Posterior vena cava (tissue), 2 donors: ENCODE measurements at regions not wholly inside any gene's neighbourhood (a gene's known extent, or its start where the extent isn't known, plus 50 kb on each side); places are given as distances from the start of the nearest gene placed in this dataset.

ENCODE experiments used
- DNase-seq: peaks from one replicate; pipeline ENCODE4 v3.0.0-alpha.2; 2020; ENCODE audit warnings: low spot score
- intact Hi-C, 2 donors: fragments of 100-400 bp; cut with DNase I; formaldehyde crosslinking; loops; one replicate each; pipeline versions ENCODE4 v1.14.1 to v1.14.2; 2022 to 2023
- donor health status: DM: yes; HTN: yes; CAD: no.
- donor health status: DM: yes; HTN: yes; CAD: no.

GRCh38 chr10:129343141-129343540, 123.9 kb upstream of the MGMT start:
- DNase-seq = no peak
- intact Hi-C loops = no loop called here

- no peak for DNase-seq
- intact Hi-C loops = no loop called here
Measured at GRCh38 chr10:129344103-129344502, 122.9 kb upstream of the MGMT start.

- DNase-seq = no peak
- intact Hi-C loops = no loop called here
Measured at GRCh38 chr10:129344731-129345355, 122.2 kb upstream of the MGMT start.

DNA sequence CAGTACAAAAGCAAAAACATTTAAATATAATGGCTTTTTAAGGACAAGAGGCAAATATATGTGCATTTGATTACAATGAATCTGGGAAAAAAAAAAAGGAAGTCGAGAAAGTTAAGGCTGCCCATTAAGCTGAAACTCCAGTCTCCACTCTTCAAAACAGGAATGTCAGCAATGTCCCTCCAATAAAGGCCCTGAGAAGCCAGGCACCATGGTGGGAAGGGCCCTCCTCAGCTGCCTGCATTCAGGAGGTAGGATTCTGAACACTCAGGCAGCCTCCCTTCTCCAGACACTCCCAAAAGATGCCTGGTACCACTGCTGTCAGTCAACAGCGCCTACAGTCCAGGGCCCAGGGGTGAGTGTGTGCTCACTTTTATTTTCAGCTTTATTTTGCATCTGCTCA, 121.3 kb upstream of the MGMT start:
- intact Hi-C loops = no loop called here

DNA sequence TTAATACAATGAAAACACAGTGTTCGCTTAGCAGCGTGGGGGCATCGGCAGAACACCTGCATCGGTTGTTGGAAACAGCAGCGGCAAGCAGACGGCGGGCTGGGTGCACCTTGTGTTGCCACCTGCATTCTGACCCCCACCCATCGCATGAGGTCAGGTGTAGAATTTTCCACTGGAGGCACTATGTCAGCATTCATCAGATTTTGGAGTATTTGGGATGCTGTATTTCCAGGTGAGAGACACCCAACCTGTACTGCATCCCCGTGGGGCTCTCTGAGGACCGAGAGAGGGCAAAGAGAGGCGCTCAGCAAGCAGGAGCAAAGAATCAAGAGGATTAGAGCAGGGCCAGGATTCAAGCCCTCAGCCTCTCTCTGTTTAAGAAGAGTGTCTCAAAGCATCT, 116.4 kb upstream of the MGMT start:
- intact Hi-C loops = loop anchor here in 1 of 2 donors (2.0 to 10.0 kb wide), 2 partner anchors 76 to 1634 kb away; no protein-coding TSS in a partner anchor

More for the DNA sequence above, 121.3 kb upstream of the MGMT start:
- no peak for DNase-seq

GRCh38 chr10:129353101-129353500, 113.9 kb upstream of the MGMT start:
- intact Hi-C loops = loop anchor here in 1 of 2 donors (10.0 kb wide), 1 partner anchor 1632 kb away; no protein-coding TSS in a partner anchor
- no peak for DNase-seq

More for the DNA sequence above, 116.4 kb upstream of the MGMT start:
- DNase-seq = no peak

GRCh38 chr10:129360046-129360445, 107.0 kb upstream of the MGMT start:
- intact Hi-C loops = no loop called here
- no peak for DNase-seq

- intact Hi-C loops = no loop called here
- no peak for DNase-seq
Measured at GRCh38 chr10:129361676-129362376, 105.2 kb upstream of the MGMT start.

DNA sequence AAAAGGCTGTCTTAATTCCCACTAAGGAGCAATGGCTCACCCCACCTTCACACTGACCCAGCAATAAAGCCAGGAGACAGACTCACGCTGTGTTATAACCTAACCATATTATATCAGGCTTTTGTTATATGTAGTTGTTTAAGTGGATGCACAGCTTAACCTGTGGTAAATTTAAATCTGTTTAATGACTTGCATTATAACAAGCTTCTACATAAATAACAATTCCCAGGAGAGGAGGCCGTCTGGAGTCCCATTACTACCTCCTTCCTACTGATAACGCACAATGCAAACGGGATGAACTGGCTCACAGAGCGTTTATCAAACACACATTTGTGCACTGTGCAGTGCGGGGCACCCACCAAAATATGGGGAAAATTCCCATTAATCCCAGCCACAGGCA, 102.1 kb upstream of the MGMT start:
- intact Hi-C loops = no loop called here
- no peak for DNase-seq

DNA sequence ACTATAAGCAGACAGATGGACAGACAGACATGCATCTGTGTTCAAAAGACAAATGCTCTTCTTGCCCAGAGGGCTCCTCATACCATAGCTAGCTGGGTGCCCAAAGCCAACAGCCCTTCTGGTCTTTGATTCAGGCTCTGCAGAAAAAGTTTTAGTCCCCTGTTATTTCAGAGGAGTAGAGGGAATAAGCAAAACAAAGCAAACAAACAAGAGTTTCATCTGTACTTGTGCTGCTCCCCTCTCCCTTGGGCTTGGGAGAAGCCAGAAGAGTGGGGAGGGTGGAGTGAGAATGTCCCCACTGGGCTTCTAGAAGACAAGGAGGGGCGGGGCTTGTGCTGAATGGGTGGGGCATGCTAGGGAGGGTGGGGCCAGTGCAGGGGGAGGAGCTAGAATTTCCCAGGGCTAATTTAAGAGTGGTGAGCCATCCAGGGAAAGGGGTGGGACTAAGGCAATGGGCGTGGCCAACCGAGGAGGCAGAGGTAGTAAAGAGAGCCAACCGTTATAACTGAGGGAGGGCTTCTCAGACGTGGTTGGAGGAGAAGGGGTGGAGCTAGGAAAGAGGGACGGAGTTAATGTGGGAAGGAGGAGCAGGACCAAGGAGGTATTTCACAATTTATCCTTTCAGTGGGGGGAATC, 101.2 kb upstream of the MGMT start:
- DNase-seq = no peak
- intact Hi-C loops = no loop called here

DNA sequence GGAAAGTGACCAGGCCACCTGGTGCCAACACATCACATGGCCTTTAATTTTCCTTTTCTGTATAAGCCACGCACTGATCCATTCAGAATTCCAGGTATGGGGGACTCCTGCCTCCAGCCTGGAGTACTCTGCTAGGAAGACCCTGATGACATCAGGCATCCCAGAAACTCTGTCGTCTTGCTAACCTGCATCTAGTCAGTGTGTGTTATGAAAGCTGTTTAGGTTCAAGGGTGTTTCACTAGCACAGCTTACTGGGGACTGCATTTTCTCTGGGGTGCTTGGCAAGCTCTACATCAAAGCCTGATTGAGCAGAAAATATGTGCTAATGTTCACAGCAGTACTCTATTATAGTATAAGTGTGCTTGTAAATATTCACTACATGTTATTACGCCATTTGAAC, 100.6 kb upstream of the MGMT start:
- no peak for DNase-seq
- intact Hi-C loops = no loop called here

- intact Hi-C loops = no loop called here
- DNase-seq = no peak
Measured at GRCh38 chr10:129369566-129369965, 97.5 kb upstream of the MGMT start.

GRCh38 chr10:129371541-129371940, 95.5 kb upstream of the MGMT start:
- intact Hi-C loops = no loop called here
- DNase-seq = no peak

GRCh38 chr10:129372172-129372571, 94.9 kb upstream of the MGMT start:
- no peak for DNase-seq
- intact Hi-C loops = no loop called here

DNA sequence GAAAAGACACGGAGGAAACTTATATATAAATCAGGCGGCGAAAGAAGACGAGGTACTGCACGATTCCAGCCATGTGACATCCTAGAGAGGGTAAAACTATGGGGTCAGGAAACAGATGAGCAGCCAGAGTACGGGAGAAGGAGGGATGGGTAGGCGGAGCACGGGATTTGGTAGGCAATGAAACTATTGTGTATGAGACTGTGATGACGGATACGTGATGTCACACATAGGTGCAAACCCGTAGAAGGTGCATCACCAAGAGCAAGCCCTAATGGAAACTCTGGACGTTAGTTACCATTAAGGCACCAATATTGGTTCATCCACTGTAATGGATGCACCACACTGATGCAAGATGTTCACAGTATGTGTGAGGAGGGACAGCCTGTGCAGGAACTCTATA, 93.8 kb upstream of the MGMT start:
- DNase-seq = no peak
- intact Hi-C loops = no loop called here

GRCh38 chr10:129373718-129374117, 93.3 kb upstream of the MGMT start:
- intact Hi-C loops = no loop called here
- DNase-seq = no peak

- intact Hi-C loops = no loop called here
- no peak for DNase-seq
Measured at GRCh38 chr10:129375171-129375570, 91.9 kb upstream of the MGMT start.

DNA sequence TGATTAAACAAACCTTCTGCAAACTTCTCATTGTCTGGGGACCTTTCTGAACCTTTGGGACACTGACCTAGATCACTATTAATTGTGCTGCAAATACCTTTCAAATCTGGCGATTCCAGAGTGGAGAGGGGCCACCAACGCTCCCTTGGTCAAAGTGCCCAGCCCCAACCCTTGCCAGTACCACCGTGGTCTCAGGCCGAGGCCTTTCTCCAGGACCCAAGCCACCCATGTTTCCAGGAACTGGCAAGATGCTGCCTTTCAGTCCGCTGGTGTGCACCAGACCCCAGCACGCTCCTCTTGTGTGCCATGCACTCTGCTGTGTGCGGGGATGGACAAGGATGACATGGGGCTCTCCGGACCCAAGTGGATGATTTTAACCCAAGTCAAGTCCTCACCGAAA, 91.1 kb upstream of the MGMT start:
- intact Hi-C loops = no loop called here
- no peak for DNase-seq

DNA sequence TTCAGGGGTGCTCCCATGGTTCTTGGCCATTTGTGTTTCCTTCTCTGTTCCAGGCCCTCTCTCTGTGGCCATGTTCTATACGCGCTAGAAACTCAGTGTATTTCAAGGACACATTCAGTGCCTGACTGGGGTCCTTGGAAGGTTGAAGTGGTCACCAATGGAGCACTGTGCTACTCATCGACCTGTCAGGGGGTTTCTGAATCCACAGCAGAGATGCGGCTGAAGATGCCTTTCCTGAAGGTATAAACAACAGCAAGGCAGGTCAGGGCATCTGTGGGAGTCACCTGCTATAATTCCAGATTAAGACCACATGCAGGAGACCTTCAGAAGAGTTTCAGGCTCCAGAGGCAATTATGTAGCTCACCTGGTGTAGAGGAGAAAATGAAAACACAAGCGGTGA, 86.8 kb upstream of the MGMT start:
- intact Hi-C loops = no loop called here
- no peak for DNase-seq

DNA sequence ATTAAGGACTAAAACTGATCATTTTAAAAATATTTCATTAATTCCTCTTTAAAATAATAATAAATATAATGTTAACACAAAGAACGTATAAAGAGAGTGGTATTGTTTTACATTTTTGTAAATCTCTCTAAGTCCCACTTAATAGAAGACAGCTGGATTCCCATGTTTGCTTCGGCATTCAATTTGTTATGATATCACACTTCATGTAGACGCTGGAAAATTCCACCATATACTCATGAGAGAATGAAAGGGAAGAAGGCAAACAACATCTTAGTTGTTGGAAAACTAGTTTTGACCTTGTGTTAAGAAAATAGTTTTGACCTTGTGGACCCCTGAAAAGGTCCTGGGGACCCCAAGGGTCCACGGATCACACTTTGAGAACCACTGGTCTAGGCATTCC, 85.3 kb upstream of the MGMT start:
- DNase-seq = no peak
- intact Hi-C loops = no loop called here

DNA sequence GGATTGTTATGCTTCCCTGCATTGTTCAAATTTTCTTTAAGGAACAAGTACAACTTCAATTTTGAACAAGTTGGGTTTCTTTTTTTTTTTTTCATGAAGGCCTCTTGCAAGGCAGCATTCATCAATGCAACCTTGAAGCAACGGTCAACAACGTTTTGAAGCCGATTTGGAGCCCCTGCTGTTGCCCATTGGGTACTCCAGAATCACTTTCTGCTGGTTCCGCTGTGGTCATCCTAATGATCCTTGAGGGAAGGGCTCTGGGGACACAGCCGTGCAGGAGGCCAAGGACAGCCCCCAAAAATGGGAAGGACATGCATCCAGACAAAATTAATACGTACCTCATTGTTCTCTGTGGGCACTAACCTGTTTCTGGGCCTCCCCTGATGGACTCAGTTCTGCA, 84.6 kb upstream of the MGMT start:
- intact Hi-C loops = no loop called here
- no peak for DNase-seq
